ENCODE measurements at regions not wholly inside any gene's neighbourhood (a gene's known extent, or its start where the extent isn't known, plus 50 kb on each side); places are given as distances from the start of the nearest gene placed in this dataset.

- WGBS (ENCODE audit: insufficient coverage) = 49% methylated on average over 9 of the region's 9 CpGs
Observed at GRCh38 chr6:2433711-2434110, 188.3 kb upstream of the GMDS start.

GRCh38 chr6:2433266-2433665, 187.9 kb upstream of the GMDS start:
- WGBS (ENCODE audit: insufficient coverage) = 91% methylated on average over 5 of the region's 5 CpGs
- H3K36me3 ChIP-seq (ENCODE audit: control insufficient read depth, insufficient read depth, low read length) = no peaks in the 10 kb centered on the region
- H3K9me3 ChIP-seq (ENCODE audit: control insufficient read depth, insufficient read depth, low read length) = no peaks in the 10 kb centered on the region
- Mint-ChIP-seq H3K9me3 (no peaks in the 10 kb centered on the region), H3K27me3 (ENCODE audit: low read depth in 2 of 2) (no peaks in the 10 kb centered on the region), H3K27ac (no peak overlapping the region), H3K4me3 (no peak overlapping the region), H3K4me1 (no peaks in the 10 kb centered on the region), H3K36me3 (no peaks in the 10 kb centered on the region)
- no peaks in the 10 kb centered on the region for H3K27me3 ChIP-seq (ENCODE audit: control insufficient read depth, insufficient read depth, low read length)
- DNase-seq = no peak
- no peak overlapping the region for H3K27ac ChIP-seq (ENCODE audit: low read length)
- H3K4me1 ChIP-seq (ENCODE audit: control insufficient read depth, insufficient read depth, low read length) = no peaks in the 10 kb centered on the region
- intact Hi-C loops (cut with micrococcal nuclease) = no loop called here
- ATAC-seq = no peak
- no peak overlapping the region for H3K4me3 ChIP-seq (ENCODE audit: low read length)
- no peak for TF ChIP-seq CTCF (IDR thresholded peaks at IDR 0.05)

More at GRCh38 chr6:2433711-2434110, 188.3 kb upstream of the GMDS start:
- no peaks in the 10 kb centered on the region for H3K4me1 Mint-ChIP-seq
- H3K27ac Mint-ChIP-seq = no peak overlapping the region
- H3K4me3 ChIP-seq (ENCODE audit: low read length) = no peak overlapping the region
- no peak overlapping the region for H3K27ac ChIP-seq (ENCODE audit: low read length)
- no peaks in the 10 kb centered on the region for H3K4me1 ChIP-seq (ENCODE audit: control insufficient read depth, insufficient read depth, low read length)
- H3K9me3 Mint-ChIP-seq = no peaks in the 10 kb centered on the region
- no peaks in the 10 kb centered on the region for H3K27me3 ChIP-seq (ENCODE audit: control insufficient read depth, insufficient read depth, low read length)
- intact Hi-C loops (cut with micrococcal nuclease) = no loop called here
- H3K27me3 Mint-ChIP-seq (ENCODE audit: low read depth in 2 of 2) = no peaks in the 10 kb centered on the region
- H3K36me3 Mint-ChIP-seq = no peaks in the 10 kb centered on the region
- TF ChIP-seq CTCF (IDR thresholded peaks at IDR 0.05) = no peak
- no peaks in the 10 kb centered on the region for H3K9me3 ChIP-seq (ENCODE audit: control insufficient read depth, insufficient read depth, low read length)
- H3K4me3 Mint-ChIP-seq = no peak overlapping the region
- no peak for ATAC-seq
- H3K36me3 ChIP-seq (ENCODE audit: control insufficient read depth, insufficient read depth, low read length) = no peaks in the 10 kb centered on the region
- DNase-seq = no peak

- no peak for TF ChIP-seq CTCF (IDR thresholded peaks at IDR 0.05)
- 88% methylated on average over 5 of the region's 5 CpGs for whole genome bisulfite sequencing (ENCODE audit: insufficient coverage)
- H3K4me1 ChIP-seq (ENCODE audit: control insufficient read depth, insufficient read depth, low read length) = no peaks in the 10 kb centered on the region
- H3K27ac Mint-ChIP-seq = no peak overlapping the region
- intact Hi-C loops (cut with micrococcal nuclease) = no loop called here
- H3K4me3 Mint-ChIP-seq = no peak overlapping the region
- no peaks in the 10 kb centered on the region for H3K36me3 Mint-ChIP-seq
- H3K9me3 ChIP-seq (ENCODE audit: control insufficient read depth, insufficient read depth, low read length) = no peaks in the 10 kb centered on the region
- no peak overlapping the region for H3K27ac ChIP-seq (ENCODE audit: low read length)
- DNase-seq (no peak), ATAC-seq (no peak)
- H3K27me3 Mint-ChIP-seq (ENCODE audit: low read depth in 2 of 2) = no peaks in the 10 kb centered on the region
- no peaks in the 10 kb centered on the region for H3K9me3 Mint-ChIP-seq
- no peaks in the 10 kb centered on the region for H3K4me1 Mint-ChIP-seq
- H3K27me3 ChIP-seq (ENCODE audit: control insufficient read depth, insufficient read depth, low read length) = no peaks in the 10 kb centered on the region
- H3K36me3 ChIP-seq (ENCODE audit: control insufficient read depth, insufficient read depth, low read length) = no peaks in the 10 kb centered on the region
- no peak overlapping the region for H3K4me3 ChIP-seq (ENCODE audit: low read length)
Observed at GRCh38 chr6:2432292-2432691, 186.9 kb upstream of the GMDS start.

GRCh38 chr6:2430612-2431011, 185.2 kb upstream of the GMDS start:
- no peak for ATAC-seq
- no peaks in the 10 kb centered on the region for H3K27me3 Mint-ChIP-seq (ENCODE audit: low read depth in 2 of 2)
- WGBS (ENCODE audit: insufficient coverage) = 89% methylated on average over 3 of the region's 3 CpGs

More at GRCh38 chr6:2430612-2431011, 185.2 kb upstream of the GMDS start:
- H3K4me3 Mint-ChIP-seq = no peak overlapping the region
- Histone ChIP-seq H3K9me3 (ENCODE audit: control insufficient read depth, insufficient read depth, low read length) (no peaks in the 10 kb centered on the region), H3K27me3 (ENCODE audit: control insufficient read depth, insufficient read depth, low read length) (no peaks in the 10 kb centered on the region), H3K4me1 (ENCODE audit: control insufficient read depth, insufficient read depth, low read length) (no peaks in the 10 kb centered on the region), H3K36me3 (ENCODE audit: control insufficient read depth, insufficient read depth, low read length) (no peaks in the 10 kb centered on the region), H3K4me3 (ENCODE audit: low read length) (no peak overlapping the region), H3K27ac (ENCODE audit: low read length) (no peak overlapping the region)
- intact Hi-C loops (cut with micrococcal nuclease) = no loop called here
- H3K9me3 Mint-ChIP-seq = no peaks in the 10 kb centered on the region
- TF ChIP-seq CTCF (IDR thresholded peaks at IDR 0.05) = no peak
- DNase-seq = no peak
- H3K4me1 Mint-ChIP-seq = no peaks in the 10 kb centered on the region
- no peak overlapping the region for H3K27ac Mint-ChIP-seq
- H3K36me3 Mint-ChIP-seq = no peaks in the 10 kb centered on the region

Data from natural killer cell (primary cell).